ENCODE measurements at regions not wholly inside any gene's neighbourhood (a gene's known extent, or its start where the extent isn't known, plus 50 kb on each side); places are given as distances from the start of the nearest gene placed in this dataset.

GRCh38 chr12:84355561-84355960 lies 557.0 kb downstream of the SLC6A15 start:
- Histone ChIP-seq H3K4me1 (ENCODE audit: control insufficient read depth, insufficient read depth, low read length) (no peaks in the 10 kb centered on the region), H3K9ac (ENCODE audit: low read depth, low read length) (no peak overlapping the region), H3K27ac (ENCODE audit: insufficient read depth, low read length) (no peak overlapping the region), H2AK9ac (replicated peaks; ENCODE audit: low read depth, low read length, poor library complexity) (no peak overlapping the region), H3K56ac (ENCODE audit: extremely low read depth, insufficient read depth, low read length) (no peak overlapping the region), H3K79me1 (ENCODE audit: low read depth in 1 of 2, low read length in 2 of 2) (no peaks in the 10 kb centered on the region), H3K36me3 (ENCODE audit: control insufficient read depth, insufficient read depth, low read length) (no peaks in the 10 kb centered on the region), H2BK5ac (ENCODE audit: low read depth, low read length, poor library complexity, severe bottlenecking) (no peak overlapping the region), H2BK120ac (ENCODE audit: low read depth, low read length) (no peak overlapping the region), H3K14ac (replicated peaks; ENCODE audit: low read depth, low read length) (no peak overlapping the region), H4K8ac (ENCODE audit: low read depth in 2 of 2, low read length in 2 of 2) (no peak overlapping the region), H3K27me3 (ENCODE audit: control insufficient read depth, insufficient read depth, low read length) (no peaks in the 10 kb centered on the region), H3K4ac (ENCODE audit: low read depth, low read length) (no peak overlapping the region), H2BK20ac (ENCODE audit: low read depth, low read length) (no peak overlapping the region), H3K18ac (ENCODE audit: low read depth, low read length) (no peak overlapping the region), H3K23ac (ENCODE audit: low read depth, low read length) (no peak overlapping the region), H4K5ac (ENCODE audit: low read depth, low read length) (no peak overlapping the region), H2AK5ac (ENCODE audit: low read depth, low read length) (no peak overlapping the region), H4K20me1 (ENCODE audit: insufficient read depth, low read length) (no peaks in the 10 kb centered on the region), H3K9me3 (ENCODE audit: control insufficient read depth, insufficient read depth, low read length) (no peaks in the 10 kb centered on the region), H2BK15ac (ENCODE audit: low read depth, low read length) (no peak overlapping the region), H3K4me3 (ENCODE audit: insufficient read depth, low read depth, low read length) (no peak overlapping the region), H3K9me1 (ENCODE audit: insufficient read depth, low read length) (no peaks in the 10 kb centered on the region), H2AFZ (replicated peaks; ENCODE audit: low read length, poor library complexity) (no peak overlapping the region), H4K91ac (ENCODE audit: insufficient read depth, low read depth, low read length) (no peak overlapping the region), H3K4me2 (ENCODE audit: low read depth, low read length) (no peak overlapping the region)
- dilution Hi-C loops (cut with HindIII; ENCODE audit: low sequenced_read_pairs, unreplicated experiment) = no loop called here
- in situ Hi-C loops (cut with MboI; ENCODE audit: low sequenced_read_pairs) = no loop called here
- TF ChIP-seq FOS (IDR thresholded peaks at IDR 0.05; ENCODE audit: low read depth, low read length) = no peak
- TF ChIP-seq CHD1 (IDR thresholded peaks at IDR 0.05; ENCODE audit: low read depth, low read length) = no peak
- TF ChIP-seq SMC3 (IDR thresholded peaks at IDR 0.05; ENCODE audit: low read depth, low read length) = no peak
- no peak for TF ChIP-seq CTCF (conservative IDR thresholded peaks at IDR 0.05; ENCODE audit: low read depth, low read length)
- TF ChIP-seq CEBPB (IDR thresholded peaks at IDR 0.05; ENCODE audit: low read depth, low read length) = no peak
- no peak for TF ChIP-seq MAZ (IDR thresholded peaks at IDR 0.05; ENCODE audit: borderline replicate concordance, low read depth, low read length)
- TF ChIP-seq RCOR1 (IDR thresholded peaks at IDR 0.05; ENCODE audit: insufficient replicate concordance, low read length) = no peak
- TF ChIP-seq RFX5 (IDR thresholded peaks at IDR 0.05; ENCODE audit: low read depth, low read length) = no peak
- TF ChIP-seq POLR2A (IDR thresholded peaks at IDR 0.05; ENCODE audit: low read depth, low read length) = no peak
- TF ChIP-seq ELK1 (IDR thresholded peaks at IDR 0.05; ENCODE audit: borderline replicate concordance, low read depth, low read length) = no peak
- TF ChIP-seq NFE2L2 (IDR thresholded peaks at IDR 0.05; ENCODE audit: low read depth, low read length) = no peak
- TF ChIP-seq MXI1 (IDR thresholded peaks at IDR 0.05; ENCODE audit: borderline replicate concordance, low read depth, low read length) = no peak
- TF ChIP-seq RAD21 (IDR thresholded peaks at IDR 0.05; ENCODE audit: low read length) = no peak
- TF ChIP-seq USF2 (IDR thresholded peaks at IDR 0.05; ENCODE audit: low read depth, low read length) = no peak
- ChIA-PET CTCF (no interaction called here), POLR2A (ENCODE audit: unreplicated experiment) (no interaction called here)
- BruUV-seq (replicated peaks) = no TSS peak
- no peak for ATAC-seq (ENCODE audit: low read depth)
- 100% methylated on average over 3 of the region's 6 CpGs; no CpG with 5 or more reads in 1 of the 2 experiments for WGBS, 2 experiments (ENCODE audit: extremely low coverage in 2 of 2, insufficient read length in 1 of 2)
- intact Hi-C loops (cut with micrococcal nuclease) = no loop called here
- DNase-seq = no peak

All from IMR-90 (cell line).